CD4-positive, alpha-beta T cell treated with Interleukin-4 for 1 hour (primary cell): ENCODE measurements at regions not wholly inside any gene's neighbourhood (a gene's known extent, or its start where the extent isn't known, plus 50 kb on each side); places are given as distances from the start of the nearest gene placed in this dataset.
A peak's percentile ranks its signal among the peaks of the same experiment; 100 is the strongest.

ENCODE experiments used
- DNase-seq, 2 donors: peaks; one replicate each; pipeline ENCODE4 v3.0.0-alpha.2; 2020 to 2022

- DNase-seq, result no peak
Observed at GRCh38 chr9:117547904-117548303, 133.0 kb upstream of the ASTN2 start.

- DNase-seq, result peak in 1 of 2 donors; percentile 36
Observed at GRCh38 chr9:117546894-117547678, 132.2 kb upstream of the ASTN2 start.

- no peak for DNase-seq
Observed at GRCh38 chr9:117545846-117546245, 131.0 kb upstream of the ASTN2 start.

GRCh38 chr9:117543089-117543488, 128.2 kb upstream of the ASTN2 start:
- DNase-seq, result no peak

- DNase-seq, result no peak
Observed at GRCh38 chr9:117542021-117542420, 127.2 kb upstream of the ASTN2 start.

- DNase-seq, result no peak
Observed at GRCh38 chr9:117541181-117541580, 126.3 kb upstream of the ASTN2 start.

- DNase-seq, result no peak
Observed at GRCh38 chr9:117535973-117536372, 121.1 kb upstream of the ASTN2 start.

GRCh38 chr9:117535434-117535833, 120.6 kb upstream of the ASTN2 start:
- no peak for DNase-seq

GRCh38 chr9:117528225-117528624, 113.4 kb upstream of the ASTN2 start:
- DNase-seq, result no peak

- DNase-seq, result no peak
Observed at GRCh38 chr9:117526674-117527073, 111.8 kb upstream of the ASTN2 start.

GRCh38 chr9:117523531-117524153, 108.8 kb upstream of the ASTN2 start:
- no peak for DNase-seq

- DNase-seq, result no peak
Observed at GRCh38 chr9:117521293-117521692, 106.4 kb upstream of the ASTN2 start.

GRCh38 chr9:117516676-117517632, 102.1 kb upstream of the ASTN2 start:
- no peak for DNase-seq

- DNase-seq, result no peak
Observed at GRCh38 chr9:117511852-117512481, 97.1 kb upstream of the ASTN2 start.

GRCh38 chr9:117496307-117496706, 81.5 kb upstream of the ASTN2 start:
- DNase-seq, result no peak

- DNase-seq, result no peak
Observed at GRCh38 chr9:117494401-117495090, 79.7 kb upstream of the ASTN2 start.

GRCh38 chr9:117492476-117492875, 77.6 kb upstream of the ASTN2 start:
- no peak for DNase-seq

- no peak for DNase-seq
Observed at GRCh38 chr9:117491491-117491890, 76.6 kb upstream of the ASTN2 start.

GRCh38 chr9:117490199-117490598, 75.3 kb upstream of the ASTN2 start:
- DNase-seq, result no peak

- DNase-seq, result no peak
Observed at GRCh38 chr9:117488659-117489058, 73.8 kb upstream of the ASTN2 start.

- peak in 1 of 2 donors; percentile 25 for DNase-seq
Observed at GRCh38 chr9:117487555-117488175, 72.8 kb upstream of the ASTN2 start.

- no peak for DNase-seq
Observed at GRCh38 chr9:117486426-117486825, 71.6 kb upstream of the ASTN2 start.
